ENCODE measurements at regions not wholly inside any gene's neighbourhood (a gene's known extent, or its start where the extent isn't known, plus 50 kb on each side); places are given as distances from the start of the nearest gene placed in this dataset.

- no peaks in the 10 kb centered on the region for H3K36me3 ChIP-seq
- WGBS, 2 donors: 76 to 79% methylated on average over 5 of the region's 5 CpGs
- TF ChIP-seq POLR2A (IDR thresholded peaks at IDR 0.05): no peak
- TF ChIP-seq CTCF (IDR thresholded peaks at IDR 0.05): no peak
- TF ChIP-seq EP300 (IDR thresholded peaks at IDR 0.05): no peak
Measured at GRCh38 chr1:60213253-60213652, 139.7 kb upstream of the C1orf87 start.

GRCh38 chr1:60196026-60196425 is 122.5 kb upstream of the C1orf87 start:
- Histone ChIP-seq H3K4me3 (no peak overlapping the region), H3K27me3 (no peaks in the 10 kb centered on the region), H3K27ac (no peak overlapping the region), H3K9me3 (peaks cover 0 to 3% (median 0%) of the 10 kb centered on the region in 4 donors), H3K36me3 (no peaks in the 10 kb centered on the region), H3K4me1 (no peaks in the 10 kb centered on the region)
- TF ChIP-seq CTCF (IDR thresholded peaks at IDR 0.05): no peak
- no peak for TF ChIP-seq EP300 (IDR thresholded peaks at IDR 0.05)
- TF ChIP-seq POLR2A (IDR thresholded peaks at IDR 0.05): no peak
- no peak for DNase-seq (ENCODE audit: low spot score in 2 of 2)
- WGBS, 2 donors: 100% methylated on average over 1 of the region's 1 CpG

More at GRCh38 chr1:60213253-60213652, 139.7 kb upstream of the C1orf87 start:
- Histone ChIP-seq H3K4me1 (no peaks in the 10 kb centered on the region), H3K9me3 (no peaks in the 10 kb centered on the region), H3K27ac (no peak overlapping the region), H3K27me3 (no peaks in the 10 kb centered on the region), H3K4me3 (no peak overlapping the region)
- no peak for DNase-seq (ENCODE audit: low spot score in 2 of 2)

GRCh38 chr1:60185684-60186083 is 112.1 kb upstream of the C1orf87 start:
- Histone ChIP-seq H3K4me3 (no peak overlapping the region), H3K4me1 (no peaks in the 10 kb centered on the region), H3K27me3 (no peaks in the 10 kb centered on the region), H3K27ac (no peak overlapping the region), H3K36me3 (no peaks in the 10 kb centered on the region), H3K9me3 (peaks cover 0 to 51% (median 0%) of the 10 kb centered on the region in 4 donors)
- no peak for DNase-seq (ENCODE audit: low spot score in 2 of 2)
- 57 to 65% methylated on average over 1 of the region's 1 CpG for WGBS, 2 donors
- TF ChIP-seq POLR2A (IDR thresholded peaks at IDR 0.05): no peak
- TF ChIP-seq CTCF (IDR thresholded peaks at IDR 0.05): no peak
- TF ChIP-seq EP300 (IDR thresholded peaks at IDR 0.05): no peak

- 87 to 100% methylated on average over 2 of the region's 2 CpGs for WGBS, 2 donors
- TF ChIP-seq CTCF (IDR thresholded peaks at IDR 0.05) (no peak), POLR2A (IDR thresholded peaks at IDR 0.05) (no peak), EP300 (IDR thresholded peaks at IDR 0.05) (no peak)
- DNase-seq (ENCODE audit: low spot score in 2 of 2): no peak
- Histone ChIP-seq H3K4me1 (no peaks in the 10 kb centered on the region), H3K36me3 (no peaks in the 10 kb centered on the region), H3K9me3 (peaks cover 0 to 51% (median 0%) of the 10 kb centered on the region in 4 donors), H3K27ac (no peak overlapping the region), H3K4me3 (no peak overlapping the region), H3K27me3 (no peaks in the 10 kb centered on the region)
Measured at GRCh38 chr1:60184521-60184920, 111.0 kb upstream of the C1orf87 start.

- 81 to 91% methylated on average over 3 of the region's 3 CpGs for WGBS, 2 donors
- no peak for DNase-seq (ENCODE audit: low spot score in 2 of 2)
- H3K27me3 ChIP-seq: no peaks in the 10 kb centered on the region
- no peak overlapping the region for H3K4me3 ChIP-seq
- H3K9me3 ChIP-seq: peaks cover 0 to 7% (median 0%) of the 10 kb centered on the region in 4 donors
- no peaks in the 10 kb centered on the region for H3K36me3 ChIP-seq
- TF ChIP-seq EP300 (IDR thresholded peaks at IDR 0.05) (no peak), CTCF (IDR thresholded peaks at IDR 0.05) (no peak), POLR2A (IDR thresholded peaks at IDR 0.05) (no peak)
- no peaks in the 10 kb centered on the region for H3K4me1 ChIP-seq
- no peak overlapping the region for H3K27ac ChIP-seq
Measured at GRCh38 chr1:60173729-60174505, 100.3 kb upstream of the C1orf87 start.

All from tibial nerve (tissue), 4 donors.